ENCODE measurements at regions not wholly inside any gene's neighbourhood (a gene's known extent, or its start where the extent isn't known, plus 50 kb on each side); places are given as distances from the start of the nearest gene placed in this dataset.

DNA sequence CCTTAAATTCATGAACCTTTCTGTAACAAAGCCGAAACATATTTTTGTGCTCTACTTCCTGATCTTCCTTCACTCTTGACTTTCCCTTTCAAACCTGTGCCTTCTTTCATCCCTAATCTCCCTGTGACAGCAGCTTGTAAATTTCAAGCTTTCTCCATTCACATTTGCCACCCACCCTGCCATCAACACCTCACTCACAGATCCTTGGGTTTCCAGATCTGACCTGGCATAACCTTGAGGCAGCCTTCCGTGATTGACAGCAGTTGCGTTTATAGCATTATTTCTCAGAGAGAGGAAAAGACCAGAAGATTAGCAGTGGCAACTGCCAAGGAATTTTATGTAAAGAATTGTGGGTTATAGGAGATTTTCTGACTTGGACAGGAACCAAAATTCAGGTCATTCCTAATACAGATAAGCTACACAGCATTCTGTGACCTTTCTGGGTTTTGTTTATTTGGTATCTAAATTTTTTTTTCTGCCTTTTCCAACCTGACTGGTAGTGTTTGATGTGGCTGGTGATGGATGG lies 260.0 kb downstream of the NR2F1-AS1 start:
- no peak for DNase-seq (ENCODE audit: low spot score)

DNA sequence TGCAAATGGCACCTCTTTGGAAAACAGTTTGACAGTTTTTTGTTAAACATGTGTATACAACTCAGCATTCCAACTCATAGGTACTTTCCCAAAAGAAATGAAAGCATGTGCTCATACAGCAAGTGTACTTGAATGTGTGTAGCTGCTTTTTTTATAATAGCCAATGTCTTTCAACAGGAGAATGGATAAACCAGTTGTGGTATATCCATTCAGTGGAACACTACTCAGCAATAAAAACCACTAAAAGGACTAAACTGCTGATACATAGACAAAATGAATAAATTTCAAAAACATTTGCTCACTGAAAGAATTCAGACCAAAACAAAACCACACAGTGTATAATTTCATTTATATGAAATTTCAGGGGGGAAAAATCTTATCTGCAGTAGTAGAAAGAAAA lies 267.3 kb downstream of the NR2F1-AS1 start:
- no peak for DNase-seq (ENCODE audit: low spot score)

DNA sequence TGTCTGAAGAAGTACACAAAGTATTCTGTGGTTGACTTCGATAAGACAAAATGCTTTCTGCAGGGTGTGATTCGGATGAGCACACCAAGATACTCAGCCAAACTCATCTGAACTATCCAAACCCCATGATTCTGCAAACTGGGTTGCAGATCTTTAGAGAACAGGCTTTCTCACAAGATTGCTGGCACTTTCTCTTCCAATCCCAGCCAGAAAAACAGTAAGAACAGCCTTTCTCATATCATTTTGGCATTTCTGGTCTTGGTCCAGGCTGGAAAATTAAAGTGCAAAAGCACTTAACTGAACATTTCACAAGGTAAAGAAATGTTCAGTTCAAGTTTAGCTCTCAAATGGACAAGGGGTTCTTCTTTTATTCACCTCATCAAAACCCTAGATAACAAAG lies 269.1 kb downstream of the NR2F1-AS1 start:
- DNase-seq (ENCODE audit: low spot score) = no peak

DNA sequence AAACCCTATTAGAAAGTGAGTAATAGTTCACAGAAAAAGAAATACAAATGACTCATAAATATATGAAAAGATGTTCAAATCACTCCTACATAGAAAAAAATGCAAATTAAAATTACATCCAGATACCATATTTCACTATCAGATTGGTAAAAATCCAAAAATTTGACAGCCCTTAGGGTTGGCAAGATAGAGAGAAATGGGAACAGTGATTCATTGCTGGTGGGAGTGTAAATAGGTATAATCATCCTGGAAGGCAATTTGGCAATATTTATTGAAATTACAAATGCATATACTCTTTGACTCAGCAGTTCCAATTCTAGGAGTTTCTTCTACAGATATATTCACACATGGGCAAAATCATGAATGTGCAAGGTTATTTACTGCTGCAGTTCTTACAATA lies 273.5 kb downstream of the NR2F1-AS1 start:
- no peak for DNase-seq (ENCODE audit: low spot score)

DNA sequence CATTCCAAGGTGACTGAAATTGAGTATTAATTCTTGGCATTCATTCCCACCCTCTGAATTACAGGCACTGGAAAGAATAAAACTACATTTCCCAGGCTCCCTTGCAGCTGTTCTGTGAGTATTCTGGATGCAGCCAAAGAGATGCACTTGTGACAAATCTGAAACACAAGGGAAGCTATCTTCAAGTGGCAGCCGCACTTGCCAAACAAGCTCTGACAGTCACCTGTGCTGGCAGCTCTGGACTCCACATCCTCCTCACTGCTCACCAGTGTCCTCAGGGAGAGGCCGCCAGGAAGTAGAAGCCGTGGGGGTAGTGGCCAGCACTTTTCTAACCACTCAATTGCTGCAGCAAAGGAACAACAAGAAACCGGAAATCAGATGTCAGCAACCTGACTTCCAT lies 275.0 kb downstream of the NR2F1-AS1 start:
- no peak for DNase-seq (ENCODE audit: low spot score)

DNA sequence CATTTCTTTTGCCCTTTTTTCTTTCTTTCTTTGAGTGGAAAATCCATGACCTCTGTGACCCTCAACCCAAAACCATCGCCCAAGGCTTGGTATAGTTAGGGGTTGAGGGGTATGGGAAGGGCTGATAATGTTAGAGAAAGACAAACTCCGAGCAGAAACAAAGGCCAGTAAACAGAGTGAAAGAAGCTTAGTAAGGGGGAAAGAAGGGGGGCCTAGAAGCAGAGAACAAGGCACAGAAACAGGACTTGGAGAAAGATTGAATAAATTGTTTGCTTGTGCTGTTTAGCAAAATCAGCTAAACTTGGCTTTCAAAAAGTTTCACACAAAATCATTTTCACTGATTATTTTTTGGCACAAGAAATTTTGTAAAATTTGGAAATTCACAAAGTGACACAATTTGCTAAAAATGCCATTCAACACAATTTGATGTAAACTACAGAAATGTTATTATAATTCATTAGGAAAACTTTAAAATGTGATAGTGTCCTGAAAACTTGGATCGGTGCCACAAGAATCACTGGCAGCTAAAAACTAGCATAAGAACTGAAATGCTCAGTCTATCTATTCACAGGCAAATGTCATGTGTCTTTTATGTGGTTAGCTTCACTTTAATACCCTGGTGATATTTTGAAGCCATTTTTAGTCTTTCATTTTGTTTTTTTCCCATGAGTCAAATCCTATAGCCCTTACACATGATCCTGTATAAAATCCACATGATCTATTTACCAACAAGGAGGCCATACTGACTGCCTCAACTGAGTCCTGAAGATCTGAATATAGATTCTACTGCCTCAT lies 276.4 kb downstream of the NR2F1-AS1 start:
- no peak for DNase-seq (ENCODE audit: low spot score)

DNA sequence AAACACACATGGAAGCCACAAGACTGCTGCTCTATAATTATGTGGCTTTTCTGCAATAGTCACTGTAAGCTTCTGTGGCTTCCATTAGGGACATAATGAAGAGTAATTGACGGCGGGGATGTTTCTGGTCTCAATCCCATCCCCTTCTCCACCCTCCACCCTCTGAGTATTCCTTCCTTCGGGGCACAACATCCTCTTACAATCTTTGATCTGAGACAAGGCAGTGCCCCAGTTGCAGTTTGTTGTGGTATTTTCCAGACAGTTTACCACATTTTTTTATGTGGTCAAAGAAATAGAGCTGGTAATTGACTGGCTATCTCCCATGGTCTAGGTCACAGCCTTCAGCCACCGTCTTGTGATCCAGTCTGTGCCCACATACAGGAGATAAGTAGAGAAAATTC lies 277.7 kb downstream of the NR2F1-AS1 start:
- no peak for DNase-seq (ENCODE audit: low spot score)

DNA sequence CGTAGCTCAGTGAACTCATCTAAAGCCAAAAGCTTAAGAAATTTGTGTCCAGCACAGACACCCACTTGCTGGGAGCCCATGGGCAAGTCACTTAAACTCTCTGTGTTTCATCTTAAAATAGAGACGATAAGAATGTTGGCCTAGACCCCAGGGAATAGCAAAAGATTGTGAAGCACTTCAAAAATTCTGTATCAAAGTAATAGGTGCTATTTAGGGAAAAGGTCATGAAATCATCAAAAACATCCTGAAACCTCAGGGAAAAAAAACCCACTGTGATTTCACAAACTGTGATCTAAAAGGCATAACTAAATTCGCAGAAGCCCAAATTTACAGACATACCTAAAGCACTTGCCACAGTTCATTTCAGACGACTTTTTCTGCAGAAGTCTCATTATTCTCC lies 278.3 kb downstream of the NR2F1-AS1 start:
- DNase-seq (ENCODE audit: low spot score) = no peak

DNA sequence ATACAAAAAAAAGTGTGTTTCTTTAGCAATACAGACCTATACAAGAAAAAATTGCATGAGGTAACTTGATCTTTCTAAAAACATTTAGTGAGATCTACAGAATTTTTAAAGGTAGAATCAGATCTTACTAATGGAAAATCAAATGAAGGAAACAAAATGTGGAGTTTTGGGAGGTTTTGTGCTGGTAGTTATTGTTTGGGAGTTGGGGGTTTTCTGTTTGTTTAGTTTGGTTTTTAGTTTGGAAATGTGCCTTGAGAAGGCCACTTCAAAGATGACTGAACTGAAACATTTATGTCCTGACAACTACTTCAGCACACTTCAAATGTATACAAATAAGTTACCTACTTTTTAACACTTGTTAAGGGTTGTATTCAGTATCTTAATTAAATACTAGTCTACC lies 280.1 kb downstream of the NR2F1-AS1 start:
- DNase-seq (ENCODE audit: low spot score) = no peak

DNA sequence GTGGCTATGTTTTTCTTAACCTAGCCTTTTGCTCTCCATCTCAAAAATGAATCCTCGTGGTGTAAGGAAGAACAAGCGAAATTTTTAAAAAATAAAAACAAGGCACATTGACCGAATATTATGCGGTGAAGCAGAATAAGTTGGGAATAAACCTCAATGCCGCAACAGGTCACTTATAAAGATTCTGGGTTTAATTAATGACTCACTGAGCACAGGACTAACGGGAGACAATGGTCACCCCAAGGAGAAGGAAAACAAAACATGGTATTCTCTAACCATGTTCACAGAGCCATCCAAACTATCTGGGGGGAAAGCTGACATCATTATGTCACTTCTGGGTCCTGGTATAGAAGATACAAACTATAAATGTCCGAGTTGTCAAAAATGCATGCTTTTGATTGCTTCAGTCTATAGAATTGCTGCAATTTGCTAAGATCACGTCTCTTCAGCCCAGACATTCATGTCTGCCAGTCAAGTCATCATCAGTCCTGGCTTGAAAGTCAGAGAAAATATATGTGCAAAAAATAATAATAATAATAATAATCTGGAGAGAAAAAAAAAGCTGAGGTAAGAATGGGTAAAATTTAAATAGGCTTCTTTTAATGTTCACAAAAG lies 280.6 kb downstream of the NR2F1-AS1 start:
- DNase-seq (ENCODE audit: low spot score) = no peak

DNA sequence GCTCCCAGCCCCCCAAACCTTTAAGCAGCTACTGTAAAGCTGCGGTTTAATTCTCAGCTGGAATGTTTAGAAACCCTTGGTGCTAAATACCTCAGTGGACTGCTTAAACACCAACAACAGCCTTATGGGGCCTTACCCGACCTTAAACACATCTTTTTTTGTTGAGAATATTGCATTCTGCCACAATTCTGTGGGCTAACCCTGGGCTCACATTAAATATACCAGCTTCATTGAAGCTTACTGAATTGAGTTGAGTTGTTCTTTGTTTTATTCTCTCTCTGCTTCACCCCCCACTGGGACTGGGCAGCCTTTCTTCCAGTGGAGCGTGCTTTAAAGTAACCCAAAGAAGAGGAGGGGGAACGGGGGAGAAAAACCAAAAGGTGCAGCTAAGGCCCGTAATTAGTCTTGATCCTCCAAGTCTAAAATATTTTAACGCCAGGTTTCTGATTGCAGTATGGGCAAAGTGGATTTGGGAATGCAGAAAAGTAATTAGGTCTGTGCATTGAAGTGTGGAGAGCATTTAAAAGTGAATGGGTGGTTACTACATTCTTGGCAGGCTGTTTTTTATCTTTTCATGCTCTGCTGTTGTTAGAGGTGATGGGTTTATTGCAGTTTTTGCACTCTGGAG lies 281.2 kb downstream of the NR2F1-AS1 start:
- DNase-seq (ENCODE audit: low spot score) = no peak

DNA sequence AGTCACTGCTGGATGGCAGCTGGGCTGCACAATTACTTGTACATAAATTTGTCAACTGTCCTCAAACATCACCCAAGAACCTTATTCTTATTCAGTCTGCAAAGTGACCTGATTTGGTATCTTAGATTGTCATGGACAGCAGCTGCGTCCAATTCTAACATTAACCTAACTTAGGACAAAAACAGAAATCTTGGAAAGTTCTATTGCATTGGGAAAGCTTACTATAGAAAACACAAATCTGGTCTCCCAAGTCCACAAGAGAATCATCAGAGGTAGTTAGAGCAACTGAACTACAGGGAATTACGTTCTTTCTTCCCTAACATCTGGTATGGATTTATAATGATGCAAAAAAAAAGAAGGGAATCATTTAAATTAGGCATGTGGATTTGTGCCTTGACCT lies 283.9 kb downstream of the NR2F1-AS1 start:
- DNase-seq (ENCODE audit: low spot score) = no peak

DNA sequence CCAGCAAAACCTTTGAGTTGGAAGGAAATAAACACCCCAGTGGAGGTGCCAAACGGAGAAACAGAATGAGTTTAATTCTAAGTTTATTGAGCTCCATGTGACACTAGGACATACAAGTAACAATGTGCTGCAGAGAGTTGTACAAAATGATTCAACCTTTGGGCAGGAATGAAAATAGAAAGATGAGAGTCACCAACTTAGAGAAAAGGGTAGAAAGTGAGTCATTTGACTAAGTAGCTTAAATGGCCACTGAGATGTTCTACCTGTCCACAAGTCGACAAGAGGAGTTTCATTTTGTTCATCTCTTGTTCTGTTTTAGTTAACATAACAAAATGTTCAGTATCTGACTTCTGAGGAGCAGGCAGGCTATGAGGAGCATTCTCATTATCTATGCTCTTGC lies 284.7 kb downstream of the NR2F1-AS1 start:
- no peak for DNase-seq (ENCODE audit: low spot score)

DNA sequence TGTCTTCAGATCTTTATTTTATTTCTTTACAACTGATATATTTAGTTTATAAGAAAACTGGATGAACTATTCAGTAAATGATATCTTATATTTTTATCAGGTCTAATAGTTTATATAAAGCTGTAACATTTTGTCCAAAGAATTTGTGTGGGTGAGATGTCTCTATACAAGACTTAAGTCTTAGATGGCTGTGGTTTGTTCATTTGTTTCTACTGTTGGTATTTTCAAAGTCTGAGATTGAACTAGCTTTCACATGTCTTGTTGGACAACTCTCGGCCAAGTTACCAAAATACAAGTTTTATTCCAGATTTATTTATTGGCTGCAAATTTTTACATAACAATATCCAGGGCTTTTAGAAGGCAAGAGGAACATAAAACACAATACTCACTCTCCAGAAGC lies 286.0 kb downstream of the NR2F1-AS1 start:
- DNase-seq (ENCODE audit: low spot score) = no peak

DNA sequence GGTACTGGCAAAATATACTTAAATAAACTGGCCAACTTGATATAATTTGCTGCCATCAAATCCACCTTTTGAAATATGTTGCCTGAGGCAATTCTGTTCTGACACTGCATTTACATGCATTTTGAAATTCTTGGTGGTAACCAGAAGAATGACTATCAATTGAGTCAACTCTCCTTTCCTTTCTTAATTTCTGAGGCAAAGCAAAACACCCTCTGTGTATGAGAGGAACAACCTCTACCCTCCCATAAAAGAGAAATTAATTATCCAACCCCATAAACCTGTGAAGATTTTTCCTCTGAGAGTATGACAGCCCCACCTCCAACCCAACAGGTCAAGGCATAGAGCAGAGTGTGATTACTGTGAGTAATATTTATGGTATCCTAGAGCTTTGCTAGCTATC lies 286.8 kb downstream of the NR2F1-AS1 start:
- DNase-seq (ENCODE audit: low spot score) = no peak

DNA sequence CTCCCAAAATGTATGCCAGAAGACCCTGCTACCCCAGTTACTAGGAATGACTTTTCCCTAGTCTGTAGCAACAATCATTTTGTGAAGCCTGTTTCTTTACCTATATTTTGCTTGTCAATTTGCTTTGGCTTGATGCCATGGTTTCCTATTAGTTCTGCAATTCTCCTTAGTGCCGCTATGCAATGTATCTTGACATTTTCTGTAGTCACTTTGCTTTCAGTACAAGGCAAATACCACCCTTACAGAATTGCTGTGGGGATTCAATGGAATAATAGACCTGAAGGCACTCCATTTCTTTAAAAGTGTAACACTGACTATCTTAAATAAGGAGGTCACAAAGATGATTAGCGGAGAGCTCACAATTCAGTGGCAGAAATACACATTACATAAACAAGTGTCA lies 291.1 kb downstream of the NR2F1-AS1 start:
- DNase-seq (ENCODE audit: low spot score) = no peak

DNA sequence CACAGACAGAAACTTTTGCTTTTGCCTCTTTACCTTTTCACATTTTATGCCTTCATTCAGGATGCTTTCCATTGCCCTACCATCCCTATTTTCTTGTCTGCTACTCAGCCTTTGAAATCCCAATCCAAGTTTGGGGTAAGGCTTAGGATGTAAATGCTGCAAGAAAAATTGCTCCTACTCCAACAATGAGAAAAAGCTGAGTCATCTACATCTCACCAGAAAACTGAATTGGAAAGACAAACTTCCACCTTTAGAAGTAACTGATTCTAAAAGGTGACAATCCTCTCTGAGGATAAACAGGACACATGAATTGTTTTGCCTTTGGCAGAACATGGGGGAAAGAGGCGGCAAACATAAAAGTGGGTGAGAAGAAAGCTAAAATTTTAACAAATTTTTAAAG lies 295.6 kb downstream of the NR2F1-AS1 start:
- no peak for DNase-seq (ENCODE audit: low spot score)

DNA sequence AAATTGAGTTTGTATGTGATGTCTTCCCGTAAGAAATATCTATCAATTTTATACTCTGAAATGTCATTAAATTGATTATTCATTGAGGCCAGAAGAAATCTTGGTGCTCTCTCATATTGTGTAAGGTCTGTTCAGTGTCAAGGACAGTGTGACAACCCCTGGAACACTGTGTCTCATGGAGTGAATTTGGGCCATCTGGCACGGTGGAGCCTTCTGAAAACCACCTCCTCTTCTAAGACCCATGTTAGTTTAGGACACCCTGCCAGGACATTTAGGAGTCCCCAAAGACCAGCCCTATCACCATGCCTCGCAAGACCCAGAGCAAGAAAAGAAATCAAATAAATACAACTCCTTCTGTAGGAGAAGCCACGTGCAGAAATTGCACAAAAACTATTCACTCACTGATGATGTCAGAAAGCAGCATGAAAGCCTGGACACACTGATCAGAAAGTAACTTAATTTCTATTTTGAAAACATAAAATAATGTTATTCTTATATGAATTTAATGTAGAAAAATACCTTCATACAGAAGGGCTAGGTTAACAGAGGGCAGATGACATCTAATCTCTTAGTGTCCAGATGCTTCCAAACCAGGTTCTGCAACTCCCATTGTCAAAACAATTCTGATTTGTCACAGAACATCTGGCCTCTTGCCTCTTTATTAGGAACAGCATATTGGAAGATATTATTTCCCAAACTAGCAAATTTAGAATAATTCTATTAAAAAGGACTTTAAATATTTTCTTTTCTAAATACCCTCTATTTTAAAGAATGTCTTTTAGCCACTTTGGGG lies 298.8 kb downstream of the NR2F1-AS1 start:
- no peak for DNase-seq (ENCODE audit: low spot score)

DNA sequence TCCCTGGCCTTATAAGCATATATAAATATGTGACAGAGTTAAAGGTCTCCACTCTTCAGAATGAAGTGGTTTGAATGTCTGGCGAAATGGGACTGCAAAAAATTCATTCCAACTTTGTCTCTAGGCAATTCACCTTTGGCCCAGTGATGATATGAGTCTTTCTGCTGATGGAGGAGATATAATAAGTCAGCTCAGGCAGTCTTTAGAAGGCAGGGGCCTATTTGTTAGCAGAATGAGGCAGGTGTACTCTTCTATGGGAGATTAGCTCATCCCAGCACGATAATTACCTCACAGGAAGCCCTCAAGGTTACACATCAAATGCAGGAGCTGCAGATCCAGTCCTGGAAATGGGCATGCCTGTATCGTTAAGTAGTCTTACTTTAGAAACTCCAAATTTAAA lies 300.5 kb downstream of the NR2F1-AS1 start:
- no peak for DNase-seq (ENCODE audit: low spot score)

DNA sequence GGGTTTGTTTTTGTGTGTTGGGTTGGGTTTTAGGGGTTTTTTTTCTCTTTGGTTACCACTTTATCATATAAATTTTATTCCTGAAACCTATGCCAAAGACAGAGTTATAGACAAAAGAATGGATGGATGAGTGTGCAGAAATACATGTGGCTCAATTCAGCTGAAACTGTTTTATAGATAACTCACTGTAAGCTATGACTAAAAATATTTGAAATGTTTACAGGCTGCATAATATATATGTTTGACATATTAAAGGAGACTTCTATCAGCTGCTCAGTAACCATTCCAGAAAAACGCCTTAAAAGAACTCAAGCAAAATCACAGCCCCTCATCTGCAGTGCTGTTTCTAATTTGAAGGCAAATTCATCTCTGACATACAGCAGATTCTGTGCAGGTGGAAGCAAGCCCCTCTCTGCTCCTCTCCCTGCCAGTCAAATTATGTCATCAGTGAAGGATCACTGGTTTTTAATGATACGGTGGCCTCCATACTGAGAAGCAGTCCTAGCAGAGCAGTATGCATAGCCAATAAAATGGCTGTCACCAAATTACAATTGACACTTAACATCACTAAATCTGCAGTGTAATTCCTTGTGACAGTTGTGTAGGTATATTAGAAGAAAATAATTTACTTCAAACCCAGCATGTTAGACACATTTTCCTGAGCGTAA lies 301.6 kb downstream of the NR2F1-AS1 start:
- no peak for DNase-seq (ENCODE audit: low spot score)

DNA sequence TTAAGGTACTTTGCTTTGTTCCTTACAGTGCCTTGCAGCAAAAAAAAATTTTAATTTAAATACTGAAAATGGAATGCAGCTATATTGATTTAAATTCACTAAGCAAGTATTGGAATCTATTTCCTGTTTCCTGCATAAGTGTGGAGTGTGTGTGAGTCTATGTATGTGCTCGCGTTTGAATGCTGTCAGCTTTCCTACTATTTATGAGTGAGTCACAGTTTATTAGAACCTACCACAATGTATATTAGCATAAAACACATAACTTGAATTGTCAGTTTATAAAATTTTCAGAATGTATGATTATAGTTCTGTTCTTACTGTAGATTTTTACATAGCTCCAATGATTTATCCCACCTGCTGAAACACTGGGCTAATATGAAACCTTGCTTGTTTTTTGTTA lies 302.1 kb downstream of the NR2F1-AS1 start:
- no peak for DNase-seq (ENCODE audit: low spot score)

DNA sequence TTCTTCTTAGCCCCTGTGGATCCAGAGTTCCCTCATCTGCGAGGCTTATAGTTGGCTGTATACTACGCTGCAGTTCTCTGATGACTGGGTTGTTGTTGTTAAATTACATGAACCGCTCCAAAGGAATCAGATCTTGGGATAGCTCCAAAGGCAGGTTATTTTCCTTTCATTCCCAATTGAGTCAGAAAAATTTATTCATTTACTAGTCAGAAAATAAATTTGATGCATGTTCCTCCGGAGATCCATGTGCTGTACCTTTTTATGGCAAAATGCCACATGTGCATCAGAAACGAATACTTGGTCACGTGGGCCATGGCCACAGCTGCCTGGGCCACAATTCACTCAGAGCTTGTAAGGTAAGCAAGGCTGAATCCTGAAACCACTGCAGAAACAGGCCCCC lies 304.0 kb downstream of the NR2F1-AS1 start:
- no peak for DNase-seq (ENCODE audit: low spot score)
